ENCODE measurements at regions not wholly inside any gene's neighbourhood (a gene's known extent, or its start where the extent isn't known, plus 50 kb on each side); places are given as distances from the start of the nearest gene placed in this dataset.

GRCh38 chrX:1053072-1053471 lies 159.4 kb downstream of the CRLF2 start (continued):
- TF ChIP-seq SAP30 (IDR thresholded peaks at IDR 0.05; ENCODE audit: insufficient read depth, insufficient replicate concordance, low read length) = no peak
- TF ChIP-seq SP2 (IDR thresholded peaks at IDR 0.05; ENCODE audit: low read length) = no peak
- no peak for TF ChIP-seq TAF1 (IDR thresholded peaks at IDR 0.05; ENCODE audit: low read depth, low read length)
- TF ChIP-seq SUZ12 (IDR thresholded peaks at IDR 0.05; ENCODE audit: low read length) = no peak
- no peak for TF ChIP-seq CEBPB (IDR thresholded peaks at IDR 0.05; ENCODE audit: low read depth, low read length)

Measured in H1 (cell line).